Cardiac fibroblast (primary cell): ENCODE measurements at regions not wholly inside any gene's neighbourhood (a gene's known extent, or its start where the extent isn't known, plus 50 kb on each side); places are given as distances from the start of the nearest gene placed in this dataset.
A peak's percentile ranks its signal among the peaks of the same experiment; 100 is the strongest.

ENCODE experiments used
- DNase-seq, 2 donors: peaks; one replicate each; pipeline versions ENCODE4 v3.0.0 to v3.0.0-alpha.2; 2010; ENCODE audit warnings: low read depth in 2 of 2
- H3K4me3 ChIP-seq, 2 donors: replicated peaks in 1 of 2; 1 replicate in 1 of 2; 2 replicates in 1 of 2; pipeline ENCODE4 v1.5.1; 2011; ENCODE audit warnings: low read depth in 2 of 2, low read length in 2 of 2, mild to moderate bottlenecking in 2 of 2, moderate library complexity in 1 of 2
- TF ChIP-seq, protein P1 (sequence below): IDR thresholded peaks from one replicate; pipeline ENCODE4 v1.5.1; 2011; ENCODE audit warnings: low read depth, mild to moderate bottlenecking, low read length, inconsistent platforms

DNA sequence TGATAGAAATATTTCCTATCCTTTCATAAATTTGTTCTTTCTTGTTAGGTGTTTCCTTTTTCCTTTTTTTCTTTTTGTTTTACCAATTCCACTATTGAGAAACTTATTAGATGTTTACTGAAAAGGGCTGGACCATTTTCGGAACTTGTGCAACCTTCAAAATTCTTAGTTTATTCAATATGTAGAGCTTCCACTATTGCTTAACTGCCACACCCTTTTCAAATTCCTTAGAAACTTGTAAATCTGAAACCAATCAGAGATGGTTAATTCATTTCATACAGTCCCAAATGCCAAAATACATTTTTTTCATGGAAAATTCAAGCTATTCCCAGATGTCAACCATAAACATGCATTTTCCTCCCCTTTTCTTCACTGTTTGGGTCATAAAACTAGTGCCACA, 66.1 kb upstream of the SLC39A8 start:
- peak in 1 of 2 donors; percentile 32 for DNase-seq
- H3K4me3 ChIP-seq, result no peak overlapping the region
- TF ChIP-seq, protein P1, sequence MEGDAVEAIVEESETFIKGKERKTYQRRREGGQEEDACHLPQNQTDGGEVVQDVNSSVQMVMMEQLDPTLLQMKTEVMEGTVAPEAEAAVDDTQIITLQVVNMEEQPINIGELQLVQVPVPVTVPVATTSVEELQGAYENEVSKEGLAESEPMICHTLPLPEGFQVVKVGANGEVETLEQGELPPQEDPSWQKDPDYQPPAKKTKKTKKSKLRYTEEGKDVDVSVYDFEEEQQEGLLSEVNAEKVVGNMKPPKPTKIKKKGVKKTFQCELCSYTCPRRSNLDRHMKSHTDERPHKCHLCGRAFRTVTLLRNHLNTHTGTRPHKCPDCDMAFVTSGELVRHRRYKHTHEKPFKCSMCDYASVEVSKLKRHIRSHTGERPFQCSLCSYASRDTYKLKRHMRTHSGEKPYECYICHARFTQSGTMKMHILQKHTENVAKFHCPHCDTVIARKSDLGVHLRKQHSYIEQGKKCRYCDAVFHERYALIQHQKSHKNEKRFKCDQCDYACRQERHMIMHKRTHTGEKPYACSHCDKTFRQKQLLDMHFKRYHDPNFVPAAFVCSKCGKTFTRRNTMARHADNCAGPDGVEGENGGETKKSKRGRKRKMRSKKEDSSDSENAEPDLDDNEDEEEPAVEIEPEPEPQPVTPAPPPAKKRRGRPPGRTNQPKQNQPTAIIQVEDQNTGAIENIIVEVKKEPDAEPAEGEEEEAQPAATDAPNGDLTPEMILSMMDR, result no peak

- TF ChIP-seq, protein P1, result no peak
- no peak overlapping the region for H3K4me3 ChIP-seq
- no peak for DNase-seq
Observed at GRCh38 chr4:102416765-102417164, 71.5 kb upstream of the SLC39A8 start.

- TF ChIP-seq, protein P1, result no peak
- peak; percentile 6 to 27 for DNase-seq
Observed at GRCh38 chr4:102420563-102421398, 75.5 kb upstream of the SLC39A8 start.

GRCh38 chr4:102422843-102423242, 77.6 kb upstream of the SLC39A8 start:
- TF ChIP-seq, protein P1, result no peak
- no peak for DNase-seq
- H3K4me3 ChIP-seq, result no peak overlapping the region

More at GRCh38 chr4:102420563-102421398, 75.5 kb upstream of the SLC39A8 start:
- no peak overlapping the region for H3K4me3 ChIP-seq

- no peak for DNase-seq
- no peak overlapping the region for H3K4me3 ChIP-seq
- TF ChIP-seq, protein P1, result no peak
Observed at GRCh38 chr4:102423375-102423774, 77.8 kb upstream of the NFKB1 start.

DNA sequence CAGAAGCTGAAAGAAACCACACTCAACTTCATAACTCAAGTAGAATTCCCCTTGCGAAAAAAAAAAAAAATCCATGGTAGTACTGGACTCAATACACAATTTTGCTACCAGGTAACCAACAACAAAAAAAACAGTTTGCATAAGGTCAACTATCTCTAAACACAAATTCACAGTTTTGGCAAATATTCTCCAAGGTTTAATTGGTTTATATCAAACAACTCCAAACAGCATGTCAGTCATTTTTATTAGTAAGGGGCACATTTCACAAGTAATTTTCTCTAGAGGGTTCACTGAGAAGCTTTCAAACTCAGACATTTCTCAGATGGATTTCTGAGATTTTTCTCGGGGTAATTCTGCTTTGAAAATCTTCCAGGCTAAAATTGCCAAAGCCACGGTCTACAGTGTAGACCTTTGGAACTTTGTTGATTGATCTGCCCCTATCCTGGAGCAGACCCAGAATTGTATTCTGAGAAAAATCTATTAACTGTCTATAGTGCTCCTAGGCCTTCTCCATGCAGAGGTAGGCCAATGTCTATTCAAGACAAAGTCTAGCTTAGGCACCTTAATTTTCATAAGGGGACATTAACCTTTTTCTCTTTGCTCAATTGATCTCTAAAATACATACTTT, 73.7 kb upstream of the NFKB1 start:
- TF ChIP-seq, protein P1, result no peak
- DNase-seq, result no peak
- H3K4me3 ChIP-seq, result no peak overlapping the region
